Tibial artery (tissue), 4 donors: ENCODE measurements at regions not wholly inside any gene's neighbourhood (a gene's known extent, or its start where the extent isn't known, plus 50 kb on each side); places are given as distances from the start of the nearest gene placed in this dataset.

ENCODE experiments used
- DNase-seq, 2 donors: peaks; one replicate each; pipeline ENCODE4 v3.0.0-alpha.2; 2019
- H3K27ac ChIP-seq, 2 donors: fragments of 200-600 bp; sonication (generic) in 1 of 2; 1 replicate in 1 of 2; 2 replicates in 1 of 2; pipeline ENCODE4 v1.5.1; 2018 to 2019; ENCODE audit warnings: mild to moderate bottlenecking in 1 of 2
- H3K27me3 ChIP-seq, 2 donors: fragments of 200-600 bp; sonication (generic) in 1 of 2; one replicate each; pipeline versions ENCODE4 v1.5.1 to v1.6.0; 2016 to 2019
- H3K36me3 ChIP-seq, 3 donors: fragments of 200-600 bp; sonication (generic) in 2 of 3; one replicate each; pipeline ENCODE4 v1.5.1; 2016 to 2019; ENCODE audit warnings: mild to moderate bottlenecking in 2 of 3
- H3K4me1 ChIP-seq, 4 donors: fragments of 200-600 bp; sonication (generic) in 2 of 4; 1 replicate in 3 of 4; 2 replicates in 1 of 4; pipeline ENCODE4 v1.5.1; 2016 to 2019
- H3K4me3 ChIP-seq, 2 donors: fragments of 200-600 bp; sonication (generic) in 1 of 2; 1 replicate in 1 of 2; 2 replicates in 1 of 2; pipeline ENCODE4 v1.5.1; 2018 to 2019; ENCODE audit warnings: mild to moderate bottlenecking in 2 of 2
- H3K9me3 ChIP-seq, 3 donors: fragments of 200-600 bp; sonication (generic) in 1 of 3; one replicate each; pipeline ENCODE4 v1.5.1; 2016 to 2019
- intact Hi-C: fragments of 100-400 bp; cut with DNase I; formaldehyde crosslinking; loops from one replicate; pipeline ENCODE4 v1.15.0; 2023; ENCODE audit warnings: low total_unique reads
- TF ChIP-seq, protein P1 (sequence below), 2 experiments: fragments of 200-600 bp in 1 of 2; fragments of 450-650 bp in 1 of 2; IDR thresholded peaks; one replicate each; pipeline ENCODE4 v1.5.1; 2017 to 2019; ENCODE audit warnings: antibody characterized with exemption in 2 of 2, mild to moderate bottlenecking in 1 of 2, moderate library complexity in 1 of 2

DNA sequence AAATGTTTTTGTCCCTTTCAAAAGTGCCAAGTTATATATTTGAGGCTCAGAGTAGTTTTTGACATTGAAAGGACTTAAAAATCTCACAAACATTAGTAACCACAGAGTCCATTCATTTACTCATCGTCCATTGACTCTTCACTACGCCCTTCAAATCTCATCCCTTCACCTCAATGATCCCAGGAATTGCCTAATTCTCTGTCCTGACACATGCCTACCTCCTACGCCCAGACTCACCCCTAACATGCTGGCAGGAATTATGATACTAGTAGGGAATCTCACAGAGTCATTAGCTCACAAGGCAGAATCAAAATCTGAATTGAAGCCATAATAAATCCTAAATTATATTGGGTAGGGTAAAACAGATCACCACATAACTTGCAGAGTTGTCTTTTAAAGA, 410.1 kb downstream of the RAP2B start:
- intact Hi-C loops: no loop called here
- Histone ChIP-seq H3K4me3 (no peak overlapping the region), H3K27ac (no peak overlapping the region), H3K9me3 (peaks cover 0 to 6% (median 0%) of the 10 kb centered on the region in 3 donors), H3K4me1 (peaks cover 0 to 8% (median 0%) of the 10 kb centered on the region in 4 donors), H3K36me3 (no peaks in the 10 kb centered on the region), H3K27me3 (no peaks in the 10 kb centered on the region)
- no peak for DNase-seq
- TF ChIP-seq, protein P1, sequence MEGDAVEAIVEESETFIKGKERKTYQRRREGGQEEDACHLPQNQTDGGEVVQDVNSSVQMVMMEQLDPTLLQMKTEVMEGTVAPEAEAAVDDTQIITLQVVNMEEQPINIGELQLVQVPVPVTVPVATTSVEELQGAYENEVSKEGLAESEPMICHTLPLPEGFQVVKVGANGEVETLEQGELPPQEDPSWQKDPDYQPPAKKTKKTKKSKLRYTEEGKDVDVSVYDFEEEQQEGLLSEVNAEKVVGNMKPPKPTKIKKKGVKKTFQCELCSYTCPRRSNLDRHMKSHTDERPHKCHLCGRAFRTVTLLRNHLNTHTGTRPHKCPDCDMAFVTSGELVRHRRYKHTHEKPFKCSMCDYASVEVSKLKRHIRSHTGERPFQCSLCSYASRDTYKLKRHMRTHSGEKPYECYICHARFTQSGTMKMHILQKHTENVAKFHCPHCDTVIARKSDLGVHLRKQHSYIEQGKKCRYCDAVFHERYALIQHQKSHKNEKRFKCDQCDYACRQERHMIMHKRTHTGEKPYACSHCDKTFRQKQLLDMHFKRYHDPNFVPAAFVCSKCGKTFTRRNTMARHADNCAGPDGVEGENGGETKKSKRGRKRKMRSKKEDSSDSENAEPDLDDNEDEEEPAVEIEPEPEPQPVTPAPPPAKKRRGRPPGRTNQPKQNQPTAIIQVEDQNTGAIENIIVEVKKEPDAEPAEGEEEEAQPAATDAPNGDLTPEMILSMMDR (IDR thresholded peaks at IDR 0.05): no peak

DNA sequence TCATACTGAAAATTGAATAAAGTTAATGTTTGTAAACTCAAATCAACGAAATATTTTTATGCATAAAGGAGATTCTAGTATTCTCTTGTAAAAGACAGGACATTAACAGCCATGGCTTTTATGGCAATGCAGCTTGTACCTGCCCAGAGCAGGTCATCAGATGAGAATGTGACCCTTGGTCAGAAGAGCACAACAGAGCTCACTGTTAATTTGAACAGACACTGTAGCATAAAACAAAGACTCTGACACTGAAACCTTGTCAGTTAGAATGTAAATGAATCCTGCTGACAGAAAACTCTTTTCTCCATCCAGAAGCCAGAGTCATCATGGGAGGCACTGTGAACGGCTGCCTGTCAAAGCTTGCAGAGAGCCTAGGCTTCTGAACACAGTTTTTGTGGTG, 410.6 kb downstream of the RAP2B start:
- peaks cover 0 to 8% (median 0%) of the 10 kb centered on the region in 4 donors for H3K4me1 ChIP-seq
- H3K36me3 ChIP-seq: no peaks in the 10 kb centered on the region
- TF ChIP-seq, protein P1 (IDR thresholded peaks at IDR 0.05): no peak
- no peak overlapping the region for H3K4me3 ChIP-seq
- H3K9me3 ChIP-seq: peaks cover 0 to 6% (median 0%) of the 10 kb centered on the region in 3 donors
- H3K27ac ChIP-seq: no peak overlapping the region
- intact Hi-C loops: no loop called here
- no peak for DNase-seq
- no peaks in the 10 kb centered on the region for H3K27me3 ChIP-seq

- Histone ChIP-seq H3K27ac (no peak overlapping the region), H3K27me3 (no peaks in the 10 kb centered on the region), H3K9me3 (peaks cover 0 to 6% (median 0%) of the 10 kb centered on the region in 3 donors), H3K36me3 (no peaks in the 10 kb centered on the region), H3K4me3 (no peak overlapping the region), H3K4me1 (peaks cover 0 to 8% (median 0%) of the 10 kb centered on the region in 4 donors)
- intact Hi-C loops: no loop called here
- DNase-seq: no peak
- TF ChIP-seq, protein P1 (IDR thresholded peaks at IDR 0.05): no peak
Measured at GRCh38 chr3:153573481-153573880, 411.5 kb downstream of the RAP2B start.

- Histone ChIP-seq H3K36me3 (no peaks in the 10 kb centered on the region), H3K4me1 (peaks cover 0 to 8% (median 0%) of the 10 kb centered on the region in 4 donors), H3K9me3 (peaks cover 0 to 3% (median 0%) of the 10 kb centered on the region in 3 donors), H3K4me3 (no peak overlapping the region), H3K27me3 (no peaks in the 10 kb centered on the region), H3K27ac (no peak overlapping the region)
- no peak for DNase-seq
- TF ChIP-seq, protein P1 (IDR thresholded peaks at IDR 0.05): no peak
- intact Hi-C loops: no loop called here
Measured at GRCh38 chr3:153574445-153574844, 412.4 kb downstream of the RAP2B start.

GRCh38 chr3:153577059-153577736, 415.2 kb downstream of the RAP2B start:
- DNase-seq: no peak
- intact Hi-C loops: no loop called here
- Histone ChIP-seq H3K4me1 (peaks cover 0 to 8% (median 0%) of the 10 kb centered on the region in 4 donors), H3K9me3 (no peaks in the 10 kb centered on the region), H3K36me3 (no peaks in the 10 kb centered on the region), H3K27me3 (no peaks in the 10 kb centered on the region), H3K27ac (no peak overlapping the region), H3K4me3 (no peak overlapping the region)
- TF ChIP-seq, protein P1 (IDR thresholded peaks at IDR 0.05): no peak
